Loucy (cell line): ENCODE measurements at regions not wholly inside any gene's neighbourhood (a gene's known extent, or its start where the extent isn't known, plus 50 kb on each side); places are given as distances from the start of the nearest gene placed in this dataset.

Experiments
- EZH2phosphoT487 ChIP-seq: fragments of 200-600 bp; IDR thresholded peaks from 2 replicates; pipeline ENCODE4 v1.6.1; 2018; ENCODE audit warnings: antibody characterized with exemption, mild to moderate bottlenecking, moderate library complexity, borderline replicate concordance
- TF ChIP-seq, protein P1 (sequence below): fragments of 200-600 bp; sonication (generic); conservative IDR thresholded peaks from 2 replicates; pipeline ENCODE4 v1.5.1; 2014; ENCODE audit warnings: mild to moderate bottlenecking, antibody characterized with exemption, low read length

- TF ChIP-seq, protein P1, sequence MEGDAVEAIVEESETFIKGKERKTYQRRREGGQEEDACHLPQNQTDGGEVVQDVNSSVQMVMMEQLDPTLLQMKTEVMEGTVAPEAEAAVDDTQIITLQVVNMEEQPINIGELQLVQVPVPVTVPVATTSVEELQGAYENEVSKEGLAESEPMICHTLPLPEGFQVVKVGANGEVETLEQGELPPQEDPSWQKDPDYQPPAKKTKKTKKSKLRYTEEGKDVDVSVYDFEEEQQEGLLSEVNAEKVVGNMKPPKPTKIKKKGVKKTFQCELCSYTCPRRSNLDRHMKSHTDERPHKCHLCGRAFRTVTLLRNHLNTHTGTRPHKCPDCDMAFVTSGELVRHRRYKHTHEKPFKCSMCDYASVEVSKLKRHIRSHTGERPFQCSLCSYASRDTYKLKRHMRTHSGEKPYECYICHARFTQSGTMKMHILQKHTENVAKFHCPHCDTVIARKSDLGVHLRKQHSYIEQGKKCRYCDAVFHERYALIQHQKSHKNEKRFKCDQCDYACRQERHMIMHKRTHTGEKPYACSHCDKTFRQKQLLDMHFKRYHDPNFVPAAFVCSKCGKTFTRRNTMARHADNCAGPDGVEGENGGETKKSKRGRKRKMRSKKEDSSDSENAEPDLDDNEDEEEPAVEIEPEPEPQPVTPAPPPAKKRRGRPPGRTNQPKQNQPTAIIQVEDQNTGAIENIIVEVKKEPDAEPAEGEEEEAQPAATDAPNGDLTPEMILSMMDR = no peak
- TF ChIP-seq EZH2phosphoT487 = no peak
Observed at GRCh38 chr1:220368352-220369265, 96.4 kb upstream of the RAB3GAP2 start.
